ENCODE measurements at regions not wholly inside any gene's neighbourhood (a gene's known extent, or its start where the extent isn't known, plus 50 kb on each side); places are given as distances from the start of the nearest gene placed in this dataset.

- Histone ChIP-seq H3K27me3 (no peaks in the 10 kb centered on the region), H3K4me1 (no peaks in the 10 kb centered on the region), H3K9me3 (peaks cover 0 to 11% of the 10 kb centered on the region in 2 donors), H3K36me3 (no peaks in the 10 kb centered on the region), H3K4me3 (no peak overlapping the region), H3K27ac (no peak overlapping the region)
- TF ChIP-seq CTCF (IDR thresholded peaks at IDR 0.05) = no peak
- DNase-seq (ENCODE audit: low spot score) = no peak
Measured at GRCh38 chr9:82920154-82920553, 142.8 kb downstream of the RASEF start.

- no peaks in the 10 kb centered on the region for H3K36me3 ChIP-seq
- no peak for DNase-seq (ENCODE audit: low spot score)
- no peaks in the 10 kb centered on the region for H3K27me3 ChIP-seq
- H3K9me3 ChIP-seq = no peaks in the 10 kb centered on the region
- H3K27ac ChIP-seq = no peak overlapping the region
- no peak overlapping the region for H3K4me3 ChIP-seq
- TF ChIP-seq CTCF (IDR thresholded peaks at IDR 0.05) = no peak
- no peaks in the 10 kb centered on the region for H3K4me1 ChIP-seq
Measured at GRCh38 chr9:82922686-82923085, 140.3 kb downstream of the RASEF start.

GRCh38 chr9:82923092-82923911 lies 139.6 kb downstream of the RASEF start:
- no peaks in the 10 kb centered on the region for H3K36me3 ChIP-seq
- TF ChIP-seq CTCF (IDR thresholded peaks at IDR 0.05) = no peak
- H3K4me1 ChIP-seq = no peaks in the 10 kb centered on the region
- no peak overlapping the region for H3K27ac ChIP-seq
- no peak overlapping the region for H3K4me3 ChIP-seq
- no peaks in the 10 kb centered on the region for H3K27me3 ChIP-seq
- no peak for DNase-seq (ENCODE audit: low spot score)
- no peaks in the 10 kb centered on the region for H3K9me3 ChIP-seq

- Histone ChIP-seq H3K9me3 (no peaks in the 10 kb centered on the region), H3K36me3 (no peaks in the 10 kb centered on the region), H3K4me3 (no peak overlapping the region), H3K4me1 (no peaks in the 10 kb centered on the region), H3K27ac (no peak overlapping the region), H3K27me3 (no peaks in the 10 kb centered on the region)
- no peak for DNase-seq (ENCODE audit: low spot score)
- no peak for TF ChIP-seq CTCF (IDR thresholded peaks at IDR 0.05)
Measured at GRCh38 chr9:82923912-82924605, 138.9 kb downstream of the RASEF start.

All from right atrium auricular region (tissue), 2 donors.